Renal pelvis (tissue), 1 donor: ENCODE measurements at regions not wholly inside any gene's neighbourhood (a gene's known extent, or its start where the extent isn't known, plus 50 kb on each side); places are given as distances from the start of the nearest gene placed in this dataset.
"Not testable (repeated sequence)": the region's sequence is repeated elsewhere in the genome, so short reads cannot be mapped to it uniquely, and the experiment has no call there.

Source experiments
- DNase-seq: peaks from one replicate; pipeline ENCODE4 v3.0.0-alpha.2; 2013

- DNase-seq: no peak
These were observed 606.0 kb downstream of the TMEM182 start for GRCh38 chr2:103367877-103368276.

- no peak for DNase-seq
These were observed 621.7 kb downstream of the TMEM182 start for GRCh38 chr2:103383541-103383940.

GRCh38 chr2:103386872-103387271 is 625.0 kb downstream of the TMEM182 start:
- no peak for DNase-seq

DNA sequence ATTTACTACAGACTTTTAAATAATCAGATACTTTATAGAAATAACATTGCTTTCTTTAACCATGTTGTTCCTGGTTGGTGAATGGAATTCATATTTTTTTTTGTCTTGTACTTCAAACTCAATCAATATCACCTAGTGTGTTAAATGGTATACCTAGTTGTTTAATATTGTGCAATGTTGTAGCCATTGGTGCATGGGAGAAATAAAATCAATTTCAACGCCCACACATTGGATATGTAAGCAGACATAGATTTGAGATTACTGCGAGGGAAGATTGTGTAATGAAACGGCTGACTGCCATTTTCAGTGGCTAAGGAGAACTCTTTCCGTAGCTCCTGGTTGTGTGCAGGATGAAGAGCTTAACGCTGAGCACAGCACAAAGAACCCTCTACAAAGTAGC is 626.1 kb downstream of the TMEM182 start:
- no peak for DNase-seq

DNA sequence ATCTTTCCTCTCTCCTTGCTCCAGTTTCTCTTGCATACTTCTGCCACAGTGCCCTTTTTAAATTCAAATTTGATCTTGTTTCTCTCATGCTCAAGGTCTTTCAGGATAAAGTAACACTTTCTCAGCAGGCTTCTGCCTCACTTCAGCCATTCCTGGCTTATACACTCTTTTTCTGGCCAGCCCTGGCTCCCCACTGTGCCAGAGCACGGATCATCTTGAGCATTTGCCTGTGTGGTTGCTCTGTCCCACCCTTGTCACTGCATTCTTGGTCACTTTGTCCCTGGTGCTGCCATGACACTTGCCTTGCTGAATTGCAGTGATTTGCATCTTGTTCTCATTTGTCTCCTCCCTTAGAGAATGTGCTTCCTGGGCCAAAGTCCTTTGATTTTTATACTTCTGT is 634.3 kb downstream of the TMEM182 start:
- no peak for DNase-seq

GRCh38 chr2:103401621-103402020 is 639.8 kb downstream of the TMEM182 start:
- DNase-seq: peak; percentile 75

- no peak for DNase-seq
These were observed 640.5 kb downstream of the TMEM182 start for GRCh38 chr2:103402336-103402735.

DNA sequence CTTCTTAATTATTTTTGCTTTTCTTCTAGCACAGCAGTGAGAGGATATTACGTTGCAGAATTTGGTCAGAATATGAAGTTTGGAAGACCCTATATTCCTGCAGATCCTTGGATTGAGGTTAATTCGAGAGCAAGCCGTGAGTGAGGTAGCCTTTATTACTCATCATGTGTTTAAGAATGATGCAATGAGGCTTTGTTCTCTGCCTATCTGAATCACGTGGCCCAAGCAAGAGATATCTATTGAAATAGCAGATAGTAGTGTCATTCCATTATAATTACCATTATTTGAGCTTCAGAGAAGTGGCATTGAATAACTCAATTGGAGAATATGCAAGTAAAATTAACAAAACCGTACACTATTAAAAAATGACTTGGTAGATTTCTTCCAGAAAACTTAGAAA is 641.1 kb downstream of the TMEM182 start:
- DNase-seq: no peak

DNA sequence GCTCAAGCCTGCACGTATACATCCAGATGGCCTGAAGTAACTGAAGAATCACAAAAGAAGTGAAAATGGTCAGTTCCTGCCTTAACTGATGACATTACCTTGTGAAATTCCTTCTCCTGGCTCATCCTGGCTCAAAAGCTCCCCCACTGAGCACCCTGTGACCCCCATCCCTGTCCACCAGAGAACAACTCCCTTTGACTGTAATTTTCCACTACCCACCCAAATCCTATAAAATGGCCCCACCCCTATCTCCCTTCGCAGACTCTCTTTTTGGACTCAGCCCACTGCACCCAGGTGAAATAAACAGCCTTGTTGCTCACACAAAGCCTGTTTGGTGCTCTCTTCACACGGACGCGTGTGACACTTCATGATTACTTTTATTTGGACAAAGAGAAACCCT is 641.6 kb downstream of the TMEM182 start:
- DNase-seq: not testable (repeated sequence)

- DNase-seq: no peak
These were observed 648.4 kb downstream of the TMEM182 start for GRCh38 chr2:103410221-103410620.

DNA sequence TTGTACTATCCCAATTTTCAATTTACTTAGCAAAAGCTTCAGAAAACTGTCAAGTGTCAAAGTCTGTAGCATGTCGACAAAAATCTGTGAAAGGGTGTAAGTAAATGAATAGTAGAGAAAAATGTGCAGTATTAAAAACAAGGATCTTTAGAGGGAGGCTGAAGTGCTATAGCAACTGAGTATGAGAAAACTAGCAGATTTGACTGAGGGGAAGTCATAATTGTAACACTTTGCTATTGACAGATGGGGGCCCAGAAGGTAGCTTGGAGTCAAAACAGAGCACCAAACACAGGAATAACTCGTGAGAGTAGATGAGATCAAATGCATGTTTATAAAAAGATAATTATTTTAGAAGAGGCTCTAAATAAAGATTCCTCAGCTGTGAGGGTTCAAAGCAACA is 657.7 kb downstream of the TMEM182 start:
- DNase-seq: no peak

DNA sequence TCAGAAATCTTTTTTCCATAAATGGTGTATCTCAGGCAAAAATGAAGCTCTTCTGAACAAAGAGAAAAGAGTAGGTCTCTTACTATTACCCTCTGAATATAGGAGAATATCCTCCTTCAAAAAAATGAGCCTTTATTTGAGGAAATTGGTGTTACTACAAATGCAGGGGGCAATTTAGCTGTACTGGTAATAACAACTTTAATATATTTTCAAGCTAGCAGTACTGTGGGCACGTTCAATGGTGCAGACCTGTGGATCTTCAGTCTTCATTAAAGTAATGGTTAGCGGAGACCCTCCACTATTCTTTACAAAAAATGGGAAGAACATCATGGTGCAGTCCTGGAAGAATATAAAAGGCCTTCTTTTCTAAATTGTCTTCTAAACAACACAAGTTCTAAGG is 661.3 kb downstream of the TMEM182 start:
- DNase-seq: no peak

GRCh38 chr2:103427567-103427966 is 665.7 kb downstream of the TMEM182 start:
- DNase-seq: no peak

GRCh38 chr2:103430191-103430590 is 668.4 kb downstream of the TMEM182 start:
- no peak for DNase-seq

- no peak for DNase-seq
These were observed 673.2 kb downstream of the TMEM182 start for GRCh38 chr2:103435010-103435409.

DNA sequence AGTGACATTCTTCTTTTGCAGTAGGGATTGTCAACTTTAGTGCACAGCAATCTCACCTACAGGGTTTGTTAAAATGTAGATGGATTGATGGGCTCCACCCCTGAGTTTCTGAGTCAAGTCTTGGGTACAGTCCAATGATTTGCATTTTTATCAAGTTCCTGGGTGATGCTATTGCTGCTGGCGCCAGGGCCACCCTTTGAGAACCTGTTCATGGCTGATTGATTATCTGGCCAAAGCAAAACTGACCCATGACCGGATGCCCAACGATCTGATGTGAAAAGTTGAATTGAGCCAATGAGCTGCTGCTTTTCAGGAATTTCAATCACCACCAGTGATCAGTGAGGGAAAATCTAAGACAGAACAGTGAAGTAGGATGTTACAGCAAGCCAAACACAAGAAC is 675.3 kb downstream of the TMEM182 start:
- no peak for DNase-seq

- DNase-seq: no peak
These were observed 683.5 kb downstream of the TMEM182 start for GRCh38 chr2:103445347-103445746.

- DNase-seq: no peak
These were observed 686.7 kb downstream of the TMEM182 start for GRCh38 chr2:103448495-103448894.

DNA sequence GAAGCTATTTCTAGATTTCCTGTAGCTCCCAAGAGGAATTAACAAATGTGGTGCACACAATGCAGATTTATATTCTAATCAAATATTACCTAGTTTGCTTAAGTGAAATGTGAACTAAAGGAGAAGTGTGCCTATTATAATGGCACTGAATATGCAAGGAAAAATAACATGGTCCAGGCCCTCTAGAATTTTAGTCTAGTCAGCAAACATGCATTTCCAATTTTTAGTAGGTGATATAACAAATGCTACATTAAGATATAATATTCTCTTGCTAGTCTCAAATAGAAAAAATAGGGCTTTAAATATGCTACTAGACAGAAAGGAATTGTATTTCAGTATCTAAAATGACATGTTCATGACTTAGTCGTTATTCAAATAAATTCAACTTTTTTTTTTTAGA is 689.5 kb downstream of the TMEM182 start:
- DNase-seq: no peak

- DNase-seq: no peak
These were observed 697.5 kb downstream of the TMEM182 start for GRCh38 chr2:103459283-103459682.

DNA sequence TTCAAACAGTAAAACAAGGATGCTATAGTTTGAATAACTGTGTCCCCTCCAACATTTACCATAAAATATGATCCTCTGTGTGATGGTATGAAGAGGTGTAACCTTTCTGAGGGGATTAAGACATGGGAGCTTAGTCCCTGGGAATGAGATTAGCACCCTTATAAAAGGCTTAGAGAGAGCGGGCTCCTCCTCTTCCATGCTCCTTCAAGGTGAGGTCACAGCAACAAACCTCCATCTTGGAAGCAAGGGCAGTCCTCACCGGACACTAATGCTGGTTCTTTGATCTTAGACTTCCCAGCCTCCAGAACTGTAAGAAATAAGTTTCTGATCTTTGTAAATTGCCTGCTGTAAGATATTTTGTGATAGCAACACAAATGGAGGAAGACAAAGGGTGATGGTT is 700.3 kb downstream of the TMEM182 start:
- DNase-seq: no peak

DNA sequence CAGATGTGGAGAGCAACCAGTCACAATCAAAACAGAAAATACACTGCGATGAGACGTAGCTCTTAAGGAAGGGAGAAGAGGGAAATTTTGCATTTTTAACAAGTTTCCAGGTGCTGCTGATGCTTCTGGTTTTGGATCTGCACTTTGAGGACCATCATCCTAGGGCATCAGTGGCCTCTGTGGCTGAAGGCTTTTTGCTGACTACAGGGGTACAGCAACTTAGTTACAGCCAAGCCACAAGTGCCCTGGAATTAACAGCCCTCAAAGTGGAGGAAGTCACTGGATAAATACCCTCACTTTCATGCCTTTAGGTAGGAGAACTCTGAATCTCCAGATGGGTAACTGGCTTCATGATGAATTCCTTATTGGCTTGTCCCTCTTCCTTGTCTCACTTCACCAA is 700.9 kb downstream of the TMEM182 start:
- no peak for DNase-seq

- no peak for DNase-seq
These were observed 703.0 kb downstream of the TMEM182 start for GRCh38 chr2:103464831-103465230.

DNA sequence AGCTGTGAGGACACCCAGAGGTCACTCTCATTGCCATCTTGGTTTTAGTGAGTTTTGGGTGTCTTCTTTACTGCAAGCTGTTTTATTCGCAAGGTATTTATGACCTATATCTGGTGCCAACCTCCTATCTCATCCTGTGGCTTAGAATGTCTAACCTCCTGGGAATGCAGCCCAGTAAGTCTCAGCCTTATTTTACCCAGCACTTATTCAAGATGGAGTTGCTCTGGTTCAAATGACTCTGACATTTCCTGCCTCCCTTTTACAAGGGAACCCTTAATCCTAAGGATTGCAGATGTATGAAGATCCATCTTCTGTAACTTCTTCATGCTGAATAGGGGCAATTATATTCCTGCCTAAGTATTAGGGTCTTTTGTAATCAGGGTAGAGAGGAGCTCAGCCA is 708.0 kb downstream of the TMEM182 start:
- DNase-seq: no peak

- no peak for DNase-seq
These were observed 723.1 kb downstream of the TMEM182 start for GRCh38 chr2:103484906-103485305.
